HCT116 (cell line): ENCODE measurements at regions not wholly inside any gene's neighbourhood (a gene's known extent, or its start where the extent isn't known, plus 50 kb on each side); places are given as distances from the start of the nearest gene placed in this dataset.

Source experiments
- ATAC-seq: fragments of 200-7000 bp; cut with Tn5 transposase; 2 replicates; pipeline ENCODE4 v1.9.1; 2020; ENCODE audit warnings: mild to moderate bottlenecking, moderate library complexity
- BruUV-seq: library from RNA; stranded (reverse); fragments of 400-500 nt; replicated peaks from 2 replicates; lab custom pipeline; 2021; lab: Mats Ljungman, UMichigan
- CTCF ChIA-PET: fragments of 300-600 bp; sonication (Branson Sonifier 250); formaldehyde crosslinking; loops from one replicate; lab custom pipeline; 2021; ENCODE audit warnings: antibody characterized with exemption; lab: Charles Lee
- POLR2A ChIA-PET: fragments of 300-600, 350-600 bp; sonication (Branson Sonifier 250); formaldehyde crosslinking; loops from one replicate; lab custom pipeline; 2021; ENCODE audit warnings: antibody characterized with exemption; lab: Charles Lee
- RAD21 ChIA-PET, 2 experiments: fragments of 300-600 bp; sonication (Branson Sonifier 250); formaldehyde crosslinking; loops; one replicate each; lab custom pipeline; 2023; ENCODE audit warnings: low total read pairs in 2 of 2; ENCODE audit not compliant: uncharacterized antibody in 2 of 2, unreplicated experiment in 2 of 2, low non-redundant PET in 1 of 2; lab: Charles Lee
- DNase-seq: peaks from one replicate; pipeline ENCODE4 v3.0.0-alpha.2; 2010; ENCODE audit warnings: low read depth, low spot score
- H2AFZ ChIP-seq: fragments of 200-600 bp; shearing (Covaris generic), sonication (generic); 2 replicates; pipeline ENCODE4 v1.6.1; 2017; ENCODE audit warnings: low read depth, mixed run types, mixed read lengths, antibody characterized with exemption, low read length; ENCODE audit not compliant: poor library complexity, severe bottlenecking
- H3K27ac ChIP-seq: 2 replicates; pipeline ENCODE4 v1.5.1; 2012; ENCODE audit warnings: low read depth, low read length
- H3K27me3 ChIP-seq: fragments of 200-600 bp; sonication (generic); 2 replicates; pipeline ENCODE4 v1.6.1; 2016; ENCODE audit warnings: mixed run types, low read length, mixed read lengths; ENCODE audit not compliant: insufficient read depth
- H3K36me3 ChIP-seq, 2 experiments: fragments of 200-500 bp in 1 of 2; fragments of 200-600 bp in 1 of 2; sonication (Bioruptor generic) in 1 of 2; sonication (generic) in 1 of 2; 2 replicates each; pipeline versions ENCODE4 v1.5.1 to v1.6.1; 2014 to 2016; ENCODE audit warnings: low read length in 2 of 2, inconsistent platforms in 1 of 2, mixed read lengths in 1 of 2, mixed run types in 1 of 2; ENCODE audit not compliant: insufficient read depth in 2 of 2, control insufficient read depth in 1 of 2
- H3K4me1 ChIP-seq, 2 experiments: fragments of 200-600 bp in 1 of 2; sonication (generic) in 1 of 2; 2 replicates each; pipeline versions ENCODE4 v1.5.1 to v1.6.1; 2012 to 2017; ENCODE audit warnings: low read length in 2 of 2, inconsistent platforms in 1 of 2, mild to moderate bottlenecking in 1 of 2, mixed read lengths in 1 of 2, mixed run types in 1 of 2, moderate library complexity in 1 of 2; ENCODE audit not compliant: insufficient read depth in 2 of 2, control insufficient read depth in 1 of 2
- H3K4me2 ChIP-seq: fragments of 200-600 bp; sonication (generic); 2 replicates; pipeline ENCODE4 v1.6.1; 2017; ENCODE audit warnings: mixed run types, low read length, mixed read lengths
- H3K4me3 ChIP-seq, 2 experiments: fragments of 200-600 bp in 1 of 2; sonication (generic) in 1 of 2; replicated peaks in 1 of 2; 2 replicates each; pipeline ENCODE4 v1.5.1; 2011 to 2016; ENCODE audit warnings: low read length in 2 of 2, control low read depth in 1 of 2, low read depth in 1 of 2, mild to moderate bottlenecking in 1 of 2, mixed read lengths in 1 of 2, mixed run types in 1 of 2
- H3K79me2 ChIP-seq: fragments of 200-600 bp; sonication (generic); 2 replicates; pipeline ENCODE4 v1.6.1; 2017; ENCODE audit warnings: mild to moderate bottlenecking, mixed run types, low read length, moderate library complexity, mixed read lengths; ENCODE audit not compliant: insufficient read depth
- H3K9ac ChIP-seq: fragments of 200-600 bp; sonication (generic); 2 replicates; pipeline ENCODE4 v1.6.1; 2016; ENCODE audit warnings: low read length, mixed read lengths
- H3K9me2 ChIP-seq: fragments of 200-600 bp; sonication (generic), shearing (Covaris generic); 2 replicates; pipeline ENCODE4 v1.6.1; 2017; ENCODE audit warnings: mixed run types, mild to moderate bottlenecking, moderate library complexity; ENCODE audit not compliant: insufficient read depth
- H3K9me3 ChIP-seq, 2 experiments: fragments of 200-500 bp in 1 of 2; fragments of 200-600 bp in 1 of 2; sonication (Bioruptor generic) in 1 of 2; sonication (generic) in 1 of 2; 2 replicates each; pipeline ENCODE4 v1.6.1; 2014 to 2017; ENCODE audit warnings: low read length in 2 of 2, mixed read lengths in 2 of 2, inconsistent platforms in 1 of 2, low read depth in 1 of 2, mild to moderate bottlenecking in 1 of 2, mixed run types in 1 of 2, moderate library complexity in 1 of 2; ENCODE audit not compliant: control insufficient read depth in 1 of 2, insufficient read depth in 1 of 2
- H4K20me1 ChIP-seq: fragments of 200-600 bp; sonication (generic), shearing (Covaris generic); 2 replicates; pipeline ENCODE4 v1.6.1; 2017; ENCODE audit warnings: mixed run types, mild to moderate bottlenecking, moderate library complexity; ENCODE audit not compliant: insufficient read depth
- CBX3 ChIP-seq: IDR thresholded peaks from 2 replicates; pipeline ENCODE4 v1.6.1; 2012; ENCODE audit warnings: low read depth
- EGR1 ChIP-seq: IDR thresholded peaks from 2 replicates; pipeline ENCODE4 v1.6.1; 2012; ENCODE audit warnings: low read depth
- EZH2phosphoT487 ChIP-seq: fragments of 200-600 bp; IDR thresholded peaks from 2 replicates; pipeline ENCODE4 v1.6.1; 2018; ENCODE audit warnings: antibody characterized with exemption, borderline replicate concordance
- FOSL1 ChIP-seq: IDR thresholded peaks from 2 replicates; pipeline ENCODE4 v1.6.1; 2012; ENCODE audit warnings: low read depth
- JUND ChIP-seq: IDR thresholded peaks from 2 replicates; pipeline ENCODE4 v1.6.1; 2012
- MAX ChIP-seq: IDR thresholded peaks from 2 replicates; pipeline ENCODE4 v1.6.1; 2012
- POLR2A ChIP-seq: IDR thresholded peaks from 2 replicates; pipeline ENCODE4 v1.7.0; 2011; ENCODE audit warnings: borderline replicate concordance; ENCODE audit not compliant: insufficient read depth, insufficient read length; ENCODE audit errors: extremely low read depth
- POLR2AphosphoS5 ChIP-seq: IDR thresholded peaks from 2 replicates; pipeline ENCODE4 v1.6.1; 2011; ENCODE audit warnings: mild to moderate bottlenecking, low read depth, low read length, moderate library complexity
- RAD21 ChIP-seq: IDR thresholded peaks from 2 replicates; pipeline ENCODE4 v1.6.1; 2012; ENCODE audit warnings: low read depth, mild to moderate bottlenecking
- SIN3A ChIP-seq: IDR thresholded peaks from 2 replicates; pipeline ENCODE4 v1.6.1; 2012; ENCODE audit warnings: low read depth
- SRF ChIP-seq: IDR thresholded peaks from 2 replicates; pipeline ENCODE4 v1.6.1; 2012; ENCODE audit warnings: low read depth
- TCF7L2 ChIP-seq: IDR thresholded peaks from 2 replicates; pipeline ENCODE4 v1.7.0; 2011; ENCODE audit warnings: borderline replicate concordance, inconsistent platforms; ENCODE audit not compliant: insufficient read depth, insufficient read length; ENCODE audit errors: extremely low read depth
- YY1 ChIP-seq: IDR thresholded peaks from 2 replicates; pipeline ENCODE4 v1.6.1; 2011; ENCODE audit warnings: low read length, low read depth, moderate library complexity, mild to moderate bottlenecking; ENCODE audit not compliant: insufficient replicate concordance; ENCODE audit errors: extremely low read depth
- ZBTB33 ChIP-seq: IDR thresholded peaks from 2 replicates; pipeline ENCODE4 v1.6.1; 2011; ENCODE audit warnings: mild to moderate bottlenecking, low read length, moderate library complexity; ENCODE audit not compliant: insufficient replicate concordance; ENCODE audit errors: extremely low read depth
- ZFX ChIP-seq: fragments of 450-650 bp; IDR thresholded peaks from 2 replicates; pipeline ENCODE4 v1.6.1; 2017
- ZNF274 ChIP-seq: fragments of 200-500 bp; sonication (Bioruptor generic); IDR thresholded peaks from 2 replicates; pipeline ENCODE4 v1.6.1; 2014; ENCODE audit warnings: mild to moderate bottlenecking, low read depth, low read length, inconsistent platforms
- intact Hi-C: fragments of 100-400 bp; cut with micrococcal nuclease; formaldehyde crosslinking; loops from 2 replicates; pipeline ENCODE4 v1.10.0; 2022
- TF ChIP-seq, protein P1 (sequence below), 3 experiments: fragments of 200-600 bp in 1 of 3; sonication (generic) in 1 of 3; IDR thresholded peaks in 2 of 3; conservative IDR thresholded peaks in 1 of 3; 2 replicates each; pipeline ENCODE4 v1.5.1; 2012 to 2017; ENCODE audit warnings: low read depth in 2 of 3, low read length in 2 of 3, antibody characterized with exemption in 1 of 3, borderline replicate concordance in 1 of 3, control low read depth in 1 of 3, mild to moderate bottlenecking in 1 of 3, mixed read lengths in 1 of 3, mixed run types in 1 of 3, moderate library complexity in 1 of 3; ENCODE audit not compliant: insufficient read depth in 1 of 3
- TF ChIP-seq, protein P2 (sequence below): IDR thresholded peaks from 2 replicates; pipeline ENCODE4 v1.6.1; 2012
- TF ChIP-seq, protein P3 (sequence below): IDR thresholded peaks from 2 replicates; pipeline ENCODE4 v1.6.1; 2012; ENCODE audit warnings: low read depth

DNA sequence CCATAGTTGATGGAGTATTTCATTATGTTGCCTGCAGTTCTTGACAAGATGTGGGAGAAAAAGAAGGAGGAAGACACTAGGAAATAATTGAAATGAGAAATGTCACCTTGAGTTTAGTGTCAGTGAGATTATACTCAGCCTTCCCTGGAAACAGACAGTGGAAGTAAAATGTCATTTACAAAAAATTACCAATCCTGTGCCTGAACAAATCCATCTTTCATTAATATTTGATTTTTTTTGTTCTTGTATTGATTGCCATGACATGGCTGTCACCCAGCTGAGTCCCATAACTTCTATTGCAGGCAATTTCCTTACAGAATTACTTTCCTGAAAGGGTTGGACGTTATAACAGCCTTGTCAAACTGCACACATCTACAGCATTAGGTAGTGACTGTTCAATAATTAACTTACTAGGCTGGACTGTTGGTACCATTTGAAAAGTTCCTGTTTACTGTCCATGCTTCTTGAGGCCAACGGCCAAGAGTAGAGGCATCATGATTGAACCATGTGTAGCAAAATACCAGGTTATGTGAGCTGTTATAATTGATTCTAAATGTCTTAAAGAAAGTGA is 572.2 kb upstream of the LMCD1 start:
- CTCF ChIA-PET: no interaction called here

More for the DNA sequence above, 572.2 kb upstream of the LMCD1 start:
- no peaks in the 10 kb centered on the region for H3K9me3 ChIP-seq
- no peaks in the 10 kb centered on the region for H3K79me2 ChIP-seq
- POLR2A ChIA-PET: no interaction called here
- no peaks in the 10 kb centered on the region for H4K20me1 ChIP-seq
- no peak for DNase-seq
- H3K4me2 ChIP-seq: no peak overlapping the region
- H3K9me2 ChIP-seq: no peaks in the 10 kb centered on the region
- TF ChIP-seq FOSL1 (no peak), ZFX (no peak), JUND (no peak), RAD21 (no peak), TCF7L2 (no peak), ZNF274 (no peak), MAX (no peak), POLR2AphosphoS5 (no peak), EGR1 (no peak), POLR2A (no peak), ZBTB33 (no peak), SIN3A (no peak), CBX3 (no peak), YY1 (no peak), EZH2phosphoT487 (no peak), SRF (no peak)
- TF ChIP-seq, protein P1, sequence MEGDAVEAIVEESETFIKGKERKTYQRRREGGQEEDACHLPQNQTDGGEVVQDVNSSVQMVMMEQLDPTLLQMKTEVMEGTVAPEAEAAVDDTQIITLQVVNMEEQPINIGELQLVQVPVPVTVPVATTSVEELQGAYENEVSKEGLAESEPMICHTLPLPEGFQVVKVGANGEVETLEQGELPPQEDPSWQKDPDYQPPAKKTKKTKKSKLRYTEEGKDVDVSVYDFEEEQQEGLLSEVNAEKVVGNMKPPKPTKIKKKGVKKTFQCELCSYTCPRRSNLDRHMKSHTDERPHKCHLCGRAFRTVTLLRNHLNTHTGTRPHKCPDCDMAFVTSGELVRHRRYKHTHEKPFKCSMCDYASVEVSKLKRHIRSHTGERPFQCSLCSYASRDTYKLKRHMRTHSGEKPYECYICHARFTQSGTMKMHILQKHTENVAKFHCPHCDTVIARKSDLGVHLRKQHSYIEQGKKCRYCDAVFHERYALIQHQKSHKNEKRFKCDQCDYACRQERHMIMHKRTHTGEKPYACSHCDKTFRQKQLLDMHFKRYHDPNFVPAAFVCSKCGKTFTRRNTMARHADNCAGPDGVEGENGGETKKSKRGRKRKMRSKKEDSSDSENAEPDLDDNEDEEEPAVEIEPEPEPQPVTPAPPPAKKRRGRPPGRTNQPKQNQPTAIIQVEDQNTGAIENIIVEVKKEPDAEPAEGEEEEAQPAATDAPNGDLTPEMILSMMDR (IDR thresholded peaks at IDR 0.05 in 2 of 3, conservative IDR thresholded peaks at IDR 0.05 in 1 of 3; ENCODE audit: borderline replicate concordance in 1 of 3, insufficient read depth in 1 of 3, low read depth in 2 of 3, low read length in 2 of 3): no peak
- TF ChIP-seq, protein P2, sequence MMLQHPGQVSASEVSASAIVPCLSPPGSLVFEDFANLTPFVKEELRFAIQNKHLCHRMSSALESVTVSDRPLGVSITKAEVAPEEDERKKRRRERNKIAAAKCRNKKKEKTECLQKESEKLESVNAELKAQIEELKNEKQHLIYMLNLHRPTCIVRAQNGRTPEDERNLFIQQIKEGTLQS: no peak
- TF ChIP-seq, protein P3, sequence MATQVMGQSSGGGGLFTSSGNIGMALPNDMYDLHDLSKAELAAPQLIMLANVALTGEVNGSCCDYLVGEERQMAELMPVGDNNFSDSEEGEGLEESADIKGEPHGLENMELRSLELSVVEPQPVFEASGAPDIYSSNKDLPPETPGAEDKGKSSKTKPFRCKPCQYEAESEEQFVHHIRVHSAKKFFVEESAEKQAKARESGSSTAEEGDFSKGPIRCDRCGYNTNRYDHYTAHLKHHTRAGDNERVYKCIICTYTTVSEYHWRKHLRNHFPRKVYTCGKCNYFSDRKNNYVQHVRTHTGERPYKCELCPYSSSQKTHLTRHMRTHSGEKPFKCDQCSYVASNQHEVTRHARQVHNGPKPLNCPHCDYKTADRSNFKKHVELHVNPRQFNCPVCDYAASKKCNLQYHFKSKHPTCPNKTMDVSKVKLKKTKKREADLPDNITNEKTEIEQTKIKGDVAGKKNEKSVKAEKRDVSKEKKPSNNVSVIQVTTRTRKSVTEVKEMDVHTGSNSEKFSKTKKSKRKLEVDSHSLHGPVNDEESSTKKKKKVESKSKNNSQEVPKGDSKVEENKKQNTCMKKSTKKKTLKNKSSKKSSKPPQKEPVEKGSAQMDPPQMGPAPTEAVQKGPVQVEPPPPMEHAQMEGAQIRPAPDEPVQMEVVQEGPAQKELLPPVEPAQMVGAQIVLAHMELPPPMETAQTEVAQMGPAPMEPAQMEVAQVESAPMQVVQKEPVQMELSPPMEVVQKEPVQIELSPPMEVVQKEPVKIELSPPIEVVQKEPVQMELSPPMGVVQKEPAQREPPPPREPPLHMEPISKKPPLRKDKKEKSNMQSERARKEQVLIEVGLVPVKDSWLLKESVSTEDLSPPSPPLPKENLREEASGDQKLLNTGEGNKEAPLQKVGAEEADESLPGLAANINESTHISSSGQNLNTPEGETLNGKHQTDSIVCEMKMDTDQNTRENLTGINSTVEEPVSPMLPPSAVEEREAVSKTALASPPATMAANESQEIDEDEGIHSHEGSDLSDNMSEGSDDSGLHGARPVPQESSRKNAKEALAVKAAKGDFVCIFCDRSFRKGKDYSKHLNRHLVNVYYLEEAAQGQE: no peak
- TF ChIP-seq, all 23 proteins: peak for 0
- BruUV-seq: no TSS peak
- Histone ChIP-seq H3K4me1 (peaks cover 0 to 6% of the 10 kb centered on the region in 2 experiments; a peak in 1 of 4 replicates), H2AFZ (no peak overlapping the region), H3K27ac (no peak overlapping the region), H3K27me3 (no peaks in the 10 kb centered on the region), H3K36me3 (no peaks in the 10 kb centered on the region), H3K4me3 (no peak overlapping the region), H3K9ac (no peak overlapping the region)
- intact Hi-C loops: no loop called here
- no peak for ATAC-seq
- RAD21 ChIA-PET: no interaction called here
